Gastroesophageal sphincter (tissue), 4 donors: ENCODE measurements at regions not wholly inside any gene's neighbourhood (a gene's known extent, or its start where the extent isn't known, plus 50 kb on each side); places are given as distances from the start of the nearest gene placed in this dataset.

Experiments
- ATAC-seq: fragments of 150-250 bp; one replicate; pipeline ENCODE4 v1.9.1; 2016; ENCODE audit warnings: mild to moderate bottlenecking, moderate library complexity
- H3K27ac ChIP-seq, 4 donors: fragments of 200-600 bp; sonication (generic) in 3 of 4; 1 replicate in 3 of 4; 2 replicates in 1 of 4; pipeline ENCODE4 v1.5.1; 2016 to 2019
- H3K27me3 ChIP-seq: fragments of 200-600 bp; sonication (generic); one replicate; pipeline ENCODE4 v1.5.1; 2019
- H3K36me3 ChIP-seq, 2 donors: fragments of 200-600 bp; sonication (generic); one replicate each; pipeline ENCODE4 v1.5.1; 2019; ENCODE audit warnings: control low read depth in 1 of 2
- H3K4me1 ChIP-seq, 3 donors: fragments of 200-600 bp; sonication (generic); 1 replicate in 2 of 3; 2 replicates in 1 of 3; pipeline ENCODE4 v1.5.1; 2016 to 2019; ENCODE audit warnings: control low read depth in 2 of 3
- H3K4me3 ChIP-seq, 2 donors: fragments of 200-600 bp; sonication (generic); one replicate each; pipeline ENCODE4 v1.5.1; 2019; ENCODE audit warnings: mild to moderate bottlenecking in 1 of 2, moderate library complexity in 1 of 2
- H3K9me3 ChIP-seq, 3 donors: fragments of 200-600 bp; sonication (generic); one replicate each; pipeline ENCODE4 v1.5.1; 2017 to 2019; ENCODE audit warnings: control low read depth in 2 of 3
- CTCF ChIP-seq, 4 experiments: fragments of 200-600 bp in 2 of 4; fragments of 450-650 bp in 2 of 4; sonication (generic) in 1 of 4; IDR thresholded peaks; one replicate each; pipeline ENCODE4 v1.5.1; 2017 to 2019; ENCODE audit warnings: antibody characterized with exemption in 4 of 4, mild to moderate bottlenecking in 2 of 4, moderate library complexity in 2 of 4
- EP300 ChIP-seq: sonication (generic); formaldehyde crosslinking; IDR thresholded peaks from one replicate; pipeline ENCODE4 v1.6.1; 2017; ENCODE audit warnings: antibody characterized with exemption, mild to moderate bottlenecking
- POLR2A ChIP-seq, 2 donors: fragments of 450-650 bp; IDR thresholded peaks; one replicate each; pipeline ENCODE4 v1.6.1; 2017; ENCODE audit warnings: antibody characterized with exemption in 2 of 2, mild to moderate bottlenecking in 2 of 2, moderate library complexity in 1 of 2
- POLR2AphosphoS5 ChIP-seq: sonication (generic); formaldehyde crosslinking; IDR thresholded peaks from one replicate; pipeline ENCODE4 v1.6.1; 2017; ENCODE audit warnings: antibody characterized with exemption
- WGBS, 2 donors: methylation state at CpG; one replicate each; pipeline ENCODE4 v1.1.5; 2018; ENCODE audit warnings: low coverage in 1 of 2; 5-methylcytosine and 5-hydroxymethylcytosine counted together

- no peak for TF ChIP-seq POLR2A (IDR thresholded peaks at IDR 0.05)
- no peak for TF ChIP-seq EP300
- no peak for TF ChIP-seq CTCF (IDR thresholded peaks at IDR 0.05)
- no peak for TF ChIP-seq POLR2AphosphoS5
- ATAC-seq = no peak
- Histone ChIP-seq H3K4me1 (peaks cover 0 to under 1% (median 0%) of the 10 kb centered on the region in 3 donors), H3K4me3 (no peak overlapping the region), H3K36me3 (no peaks in the 10 kb centered on the region), H3K9me3 (no peaks in the 10 kb centered on the region), H3K27me3 (no peaks in the 10 kb centered on the region), H3K27ac (no peak overlapping the region)
- 69 to 81% methylated on average over 2 of the region's 2 CpGs for WGBS, 2 donors
These were observed 499.8 kb downstream of the SUCLG1 start for GRCh38 chr2:83959266-83959665.

GRCh38 chr2:83956991-83957390 is 502.1 kb downstream of the SUCLG1 start:
- no peak overlapping the region for H3K4me3 ChIP-seq
- no peak overlapping the region for H3K27ac ChIP-seq
- H3K27me3 ChIP-seq = no peaks in the 10 kb centered on the region
- no peak for ATAC-seq
- H3K9me3 ChIP-seq = no peaks in the 10 kb centered on the region
- H3K36me3 ChIP-seq = no peaks in the 10 kb centered on the region
- 64 to 89% methylated on average over 4 of the region's 4 CpGs for WGBS, 2 donors
- no peak for TF ChIP-seq POLR2AphosphoS5
- peaks cover 0 to 9% (median 0%) of the 10 kb centered on the region in 3 donors for H3K4me1 ChIP-seq

GRCh38 chr2:83953697-83954096 is 505.4 kb downstream of the SUCLG1 start:
- 0 to 13% methylated on average over 1 of the region's 1 CpG for WGBS, 2 donors
- Histone ChIP-seq H3K36me3 (no peaks in the 10 kb centered on the region), H3K4me1 (peaks cover 0 to 9% (median 0%) of the 10 kb centered on the region in 3 donors), H3K27me3 (no peaks in the 10 kb centered on the region), H3K4me3 (no peak overlapping the region), H3K9me3 (no peaks in the 10 kb centered on the region), H3K27ac (peak overlapping the region in 1 of 4 donors; percentile 24)
- ATAC-seq = no peak
- TF ChIP-seq EP300 (no peak), POLR2AphosphoS5 (no peak), POLR2A (IDR thresholded peaks at IDR 0.05) (no peak), CTCF (IDR thresholded peaks at IDR 0.05) (no peak)

- no peaks in the 10 kb centered on the region for H3K9me3 ChIP-seq
- no peak overlapping the region for H3K27ac ChIP-seq
- 75 to 80% methylated on average over 4 of the region's 4 CpGs for WGBS, 2 donors
- H3K4me3 ChIP-seq = no peak overlapping the region
- no peaks in the 10 kb centered on the region for H3K36me3 ChIP-seq
- no peak for ATAC-seq
- no peaks in the 10 kb centered on the region for H3K27me3 ChIP-seq
- TF ChIP-seq POLR2AphosphoS5 = no peak
- TF ChIP-seq CTCF (IDR thresholded peaks at IDR 0.05) = no peak
- no peak for TF ChIP-seq EP300
- TF ChIP-seq POLR2A (IDR thresholded peaks at IDR 0.05) = no peak
- peaks cover 0 to 9% (median 0%) of the 10 kb centered on the region in 3 donors for H3K4me1 ChIP-seq
These were observed 507.6 kb downstream of the SUCLG1 start for GRCh38 chr2:83951378-83951947.

- H3K9me3 ChIP-seq = no peaks in the 10 kb centered on the region
- H3K4me3 ChIP-seq = no peak overlapping the region
- no peaks in the 10 kb centered on the region for H3K27me3 ChIP-seq
- 64% methylated on average over 1 of the region's 1 CpG; no CpG with 5 or more reads in 1 of the 2 donors for WGBS, 2 donors
- no peak for TF ChIP-seq EP300
- no peak for TF ChIP-seq POLR2A (IDR thresholded peaks at IDR 0.05)
- no peak for TF ChIP-seq POLR2AphosphoS5
- TF ChIP-seq CTCF (IDR thresholded peaks at IDR 0.05) = no peak
- H3K36me3 ChIP-seq = no peaks in the 10 kb centered on the region
- no peak for ATAC-seq
- H3K27ac ChIP-seq = no peak overlapping the region
- peaks cover 0 to 9% (median 0%) of the 10 kb centered on the region in 3 donors for H3K4me1 ChIP-seq
These were observed 509.7 kb downstream of the SUCLG1 start for GRCh38 chr2:83949361-83949760.
